ENCODE measurements at regions not wholly inside any gene's neighbourhood (a gene's known extent, or its start where the extent isn't known, plus 50 kb on each side); places are given as distances from the start of the nearest gene placed in this dataset.

DNA sequence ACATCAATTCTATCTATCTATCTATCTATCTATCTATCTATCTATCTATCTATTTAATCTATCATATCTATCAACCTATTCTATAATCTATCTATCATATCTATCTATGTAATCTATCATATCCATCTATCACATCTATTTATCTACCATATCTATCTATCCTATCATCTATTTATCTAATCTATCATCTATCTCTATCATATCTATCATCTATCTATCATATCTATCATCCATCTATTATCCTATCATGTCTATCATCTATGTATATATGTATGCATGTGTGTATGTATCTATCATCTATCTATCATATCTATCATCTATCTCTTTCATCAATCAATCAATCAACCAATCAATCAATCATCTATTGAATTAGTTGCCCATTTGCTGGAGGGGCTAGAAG lies 159.3 kb upstream of the GALNT17 start:
- H3K4me3 ChIP-seq (ENCODE audit: low read length), result no peak overlapping the region
- no peak for TF ChIP-seq CTCF (IDR thresholded peaks at IDR 0.05; ENCODE audit: insufficient read depth, low read depth, low read length, missing control alignments)
- no peak for DNase-seq (ENCODE audit: low read depth)

- no peak overlapping the region for H3K4me3 ChIP-seq (ENCODE audit: low read length)
- TF ChIP-seq CTCF (IDR thresholded peaks at IDR 0.05; ENCODE audit: insufficient read depth, low read depth, low read length, missing control alignments), result no peak
- DNase-seq (ENCODE audit: low read depth), result no peak
These were observed 156.2 kb upstream of the GALNT17 start for GRCh38 chr7:70975754-70976153.

- no peak for DNase-seq (ENCODE audit: low read depth)
- TF ChIP-seq CTCF (IDR thresholded peaks at IDR 0.05; ENCODE audit: insufficient read depth, low read depth, low read length, missing control alignments), result no peak
- H3K4me3 ChIP-seq (ENCODE audit: low read length), result no peak overlapping the region
These were observed 145.6 kb upstream of the GALNT17 start for GRCh38 chr7:70986297-70986696.

GRCh38 chr7:70994176-70994575 lies 137.8 kb upstream of the GALNT17 start:
- no peak overlapping the region for H3K4me3 ChIP-seq (ENCODE audit: low read length)
- no peak for DNase-seq (ENCODE audit: low read depth)
- no peak for TF ChIP-seq CTCF (IDR thresholded peaks at IDR 0.05; ENCODE audit: insufficient read depth, low read depth, low read length, missing control alignments)

GRCh38 chr7:70997261-70997660 lies 134.7 kb upstream of the GALNT17 start:
- H3K4me3 ChIP-seq (ENCODE audit: low read length), result no peak overlapping the region
- no peak for DNase-seq (ENCODE audit: low read depth)
- no peak for TF ChIP-seq CTCF (IDR thresholded peaks at IDR 0.05; ENCODE audit: insufficient read depth, low read depth, low read length, missing control alignments)

DNA sequence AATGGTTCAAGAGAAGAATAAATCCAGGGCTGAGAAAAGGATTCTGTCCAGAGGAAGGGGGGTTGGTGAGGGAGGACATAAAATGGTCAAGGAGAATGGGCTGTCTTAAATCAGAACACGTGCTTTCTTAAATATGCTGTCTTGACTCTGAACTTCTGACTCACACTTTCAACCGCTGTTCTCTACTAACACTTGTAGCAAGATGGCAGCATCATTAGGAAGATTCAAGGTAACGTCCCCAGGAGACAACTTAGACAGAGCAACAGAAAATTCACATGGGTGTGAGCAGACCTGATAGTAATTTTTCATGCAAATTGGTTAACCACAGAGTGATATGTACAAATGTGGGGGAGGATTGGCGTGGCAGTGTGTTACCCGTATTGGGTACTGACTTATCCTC lies 126.8 kb upstream of the GALNT17 start:
- TF ChIP-seq CTCF (IDR thresholded peaks at IDR 0.05; ENCODE audit: insufficient read depth, low read depth, low read length, missing control alignments), result no peak
- no peak overlapping the region for H3K4me3 ChIP-seq (ENCODE audit: low read length)
- no peak for DNase-seq (ENCODE audit: low read depth)

- DNase-seq (ENCODE audit: low read depth), result no peak
- no peak for TF ChIP-seq CTCF (IDR thresholded peaks at IDR 0.05; ENCODE audit: insufficient read depth, low read depth, low read length, missing control alignments)
- no peak overlapping the region for H3K4me3 ChIP-seq (ENCODE audit: low read length)
These were observed 122.3 kb upstream of the GALNT17 start for GRCh38 chr7:71009636-71010035.
